Left renal pelvis (tissue), 4 donors: ENCODE measurements at regions not wholly inside any gene's neighbourhood (a gene's known extent, or its start where the extent isn't known, plus 50 kb on each side); places are given as distances from the start of the nearest gene placed in this dataset.
"Not testable (repeated sequence)": the region's sequence is repeated elsewhere in the genome, so short reads cannot be mapped to it uniquely, and the experiment has no call there.

Experiments used
- DNase-seq, 4 donors: peaks; one replicate each; pipeline ENCODE4 v3.0.0-alpha.2; 2013; ENCODE audit warnings: low read depth in 4 of 4, low spot score in 3 of 4

- DNase-seq = no peak
These were observed 489.4 kb upstream of the PCDH20 start for GRCh38 chr13:61905054-61905453.

GRCh38 chr13:61901946-61902541 lies 486.4 kb upstream of the PCDH20 start:
- no peak for DNase-seq

- no peak for DNase-seq
These were observed 484.4 kb upstream of the PCDH20 start for GRCh38 chr13:61900033-61900432.

GRCh38 chr13:61898207-61898606 lies 482.6 kb upstream of the PCDH20 start:
- no peak for DNase-seq

GRCh38 chr13:61891401-61891800 lies 475.8 kb upstream of the PCDH20 start:
- no peak for DNase-seq

GRCh38 chr13:61884830-61885229 lies 469.2 kb upstream of the PCDH20 start:
- DNase-seq = no peak

GRCh38 chr13:61880578-61881283 lies 465.1 kb upstream of the PCDH20 start:
- DNase-seq = peak in 1 of 4 donors; percentile 1

GRCh38 chr13:61878565-61878964 lies 462.9 kb upstream of the PCDH20 start:
- not testable (repeated sequence) for DNase-seq

- DNase-seq = no peak
These were observed 459.4 kb upstream of the PCDH20 start for GRCh38 chr13:61874970-61875579.

- DNase-seq = no peak
These were observed 458.1 kb upstream of the PCDH20 start for GRCh38 chr13:61873717-61874116.

- DNase-seq = no peak
These were observed 441.5 kb upstream of the PCDH20 start for GRCh38 chr13:61857198-61857597.

- no peak for DNase-seq
These were observed 436.5 kb upstream of the PCDH20 start for GRCh38 chr13:61852116-61852619.

- no peak for DNase-seq
These were observed 435.1 kb upstream of the PCDH20 start for GRCh38 chr13:61850794-61851193.

- DNase-seq = no peak
These were observed 422.9 kb upstream of the PCDH20 start for GRCh38 chr13:61838568-61838967.

GRCh38 chr13:61833228-61833627 lies 417.6 kb upstream of the PCDH20 start:
- no peak for DNase-seq

- DNase-seq = no peak
These were observed 415.4 kb upstream of the PCDH20 start for GRCh38 chr13:61831026-61831425.

- DNase-seq = no peak
These were observed 414.8 kb upstream of the PCDH20 start for GRCh38 chr13:61830475-61830874.

- no peak for DNase-seq
These were observed 408.5 kb upstream of the PCDH20 start for GRCh38 chr13:61824168-61824567.

- DNase-seq = no peak
These were observed 396.6 kb upstream of the PCDH20 start for GRCh38 chr13:61812286-61812685.

- DNase-seq = no peak
These were observed 394.4 kb upstream of the PCDH20 start for GRCh38 chr13:61810065-61810464.

- DNase-seq = no peak
These were observed 381.7 kb upstream of the PCDH20 start for GRCh38 chr13:61797397-61797796.

GRCh38 chr13:61795580-61795979 lies 379.9 kb upstream of the PCDH20 start:
- no peak for DNase-seq
